ENCODE measurements at regions not wholly inside any gene's neighbourhood (a gene's known extent, or its start where the extent isn't known, plus 50 kb on each side); places are given as distances from the start of the nearest gene placed in this dataset.
A peak's percentile ranks its signal among the peaks of the same experiment; 100 is the strongest.

- H3K9me3 ChIP-seq (ENCODE audit: control insufficient read depth, low read length) = no peaks in the 10 kb centered on the region
- H3K4me1 ChIP-seq (ENCODE audit: control insufficient read depth, insufficient read depth, low read length) = no peaks in the 10 kb centered on the region
- H3K27me3 ChIP-seq (ENCODE audit: control insufficient read depth, insufficient read depth, low read length, poor library complexity, severe bottlenecking) = no peaks in the 10 kb centered on the region
- no peaks in the 10 kb centered on the region for H3K27me3 Mint-ChIP-seq (ENCODE audit: insufficient read depth)
- no peak overlapping the region for H3K27ac ChIP-seq (ENCODE audit: low read depth, low read length)
- no peak for TF ChIP-seq CTCF (conservative IDR thresholded peaks at IDR 0.05)
- no peak overlapping the region for H3K27ac Mint-ChIP-seq
- H3K9ac ChIP-seq (ENCODE audit: extremely low read depth, low read length, poor library complexity, severe bottlenecking) = no peak overlapping the region
- H3K4me1 Mint-ChIP-seq = no peaks in the 10 kb centered on the region
- 70 to 79% methylated on average over 2 of the region's 2 CpGs for WGBS, 2 experiments (ENCODE audit: insufficient coverage in 1 of 2, insufficient read length in 1 of 2)
- H3K9me3 Mint-ChIP-seq = no peaks in the 10 kb centered on the region
- H3K36me3 Mint-ChIP-seq (ENCODE audit: low read depth) = no peaks in the 10 kb centered on the region
- H3K4me3 ChIP-seq (ENCODE audit: low read length) = no peak overlapping the region
- DNase-seq = no peak
- no peaks in the 10 kb centered on the region for H3K36me3 ChIP-seq (ENCODE audit: control insufficient read depth, insufficient read depth, low read length)
- no peak overlapping the region for H3K4me3 Mint-ChIP-seq
These were observed 837.6 kb upstream of the ADAMTS5 start for GRCh38 chr21:27804515-27804914.

- Histone ChIP-seq H3K36me3 (ENCODE audit: control insufficient read depth, insufficient read depth, low read length) (no peaks in the 10 kb centered on the region), H3K27ac (ENCODE audit: low read depth, low read length) (no peak overlapping the region), H3K27me3 (ENCODE audit: control insufficient read depth, insufficient read depth, low read length, poor library complexity, severe bottlenecking) (no peaks in the 10 kb centered on the region), H3K4me3 (ENCODE audit: low read length) (no peak overlapping the region), H3K9me3 (ENCODE audit: control insufficient read depth, low read length) (no peaks in the 10 kb centered on the region), H3K4me1 (ENCODE audit: control insufficient read depth, insufficient read depth, low read length) (no peaks in the 10 kb centered on the region), H3K9ac (ENCODE audit: extremely low read depth, low read length, poor library complexity, severe bottlenecking) (no peak overlapping the region)
- Mint-ChIP-seq H3K4me1 (no peaks in the 10 kb centered on the region), H3K27ac (no peak overlapping the region), H3K9me3 (no peaks in the 10 kb centered on the region), H3K27me3 (ENCODE audit: insufficient read depth) (no peaks in the 10 kb centered on the region), H3K4me3 (no peak overlapping the region), H3K36me3 (ENCODE audit: low read depth) (no peaks in the 10 kb centered on the region)
- DNase-seq = no peak
- no CpG with 5 or more reads among the region's 2 CpGs for WGBS, 2 experiments (ENCODE audit: insufficient coverage in 1 of 2, insufficient read length in 1 of 2)
- TF ChIP-seq CTCF (conservative IDR thresholded peaks at IDR 0.05) = no peak
These were observed 836.7 kb upstream of the ADAMTS5 start for GRCh38 chr21:27803571-27803970.

GRCh38 chr21:27802816-27803475, 836.1 kb upstream of the ADAMTS5 start:
- Histone ChIP-seq H3K27ac (ENCODE audit: low read depth, low read length) (no peak overlapping the region), H3K4me3 (ENCODE audit: low read length) (no peak overlapping the region), H3K36me3 (ENCODE audit: control insufficient read depth, insufficient read depth, low read length) (no peaks in the 10 kb centered on the region), H3K9me3 (ENCODE audit: control insufficient read depth, low read length) (no peaks in the 10 kb centered on the region), H3K9ac (ENCODE audit: extremely low read depth, low read length, poor library complexity, severe bottlenecking) (no peak overlapping the region), H3K4me1 (ENCODE audit: control insufficient read depth, insufficient read depth, low read length) (no peaks in the 10 kb centered on the region), H3K27me3 (ENCODE audit: control insufficient read depth, insufficient read depth, low read length, poor library complexity, severe bottlenecking) (no peaks in the 10 kb centered on the region)
- Mint-ChIP-seq H3K9me3 (no peaks in the 10 kb centered on the region), H3K4me3 (no peak overlapping the region), H3K4me1 (no peaks in the 10 kb centered on the region), H3K27me3 (ENCODE audit: insufficient read depth) (no peaks in the 10 kb centered on the region), H3K36me3 (ENCODE audit: low read depth) (no peaks in the 10 kb centered on the region), H3K27ac (no peak overlapping the region)
- WGBS, 2 experiments (ENCODE audit: insufficient coverage in 1 of 2, insufficient read length in 1 of 2) = 62 to 67% methylated on average over 4 to 7 of the region's 7 CpGs
- peak; percentile 87 for TF ChIP-seq CTCF (conservative IDR thresholded peaks at IDR 0.05)
- peak; percentile 86 for DNase-seq

Data from endodermal cell (in vitro differentiated cells).